ENCODE measurements at regions not wholly inside any gene's neighbourhood (a gene's known extent, or its start where the extent isn't known, plus 50 kb on each side); places are given as distances from the start of the nearest gene placed in this dataset.

DNA sequence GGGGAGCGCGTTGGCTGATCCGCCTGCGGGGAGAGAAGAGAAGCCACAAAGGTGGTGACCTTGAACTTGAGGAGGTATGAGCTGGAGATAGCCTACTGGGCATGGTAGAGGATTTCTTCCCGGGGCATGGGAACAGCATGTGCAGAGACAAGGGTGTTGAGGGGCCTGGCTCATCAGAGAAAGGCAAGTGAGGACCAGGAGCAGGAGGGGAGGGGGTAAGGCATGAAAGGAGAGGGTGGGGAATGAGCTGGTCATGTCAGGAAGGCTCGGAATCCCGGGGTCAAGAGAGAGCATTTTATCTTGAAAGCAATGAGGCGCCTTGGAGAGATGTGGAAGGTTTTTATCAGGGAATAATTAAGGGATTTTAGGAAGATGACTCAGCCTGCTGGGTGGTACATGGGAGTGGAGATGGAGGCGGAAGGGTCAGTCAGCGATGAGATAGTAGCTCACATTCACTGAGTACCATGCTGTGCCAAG lies 121.1 kb downstream of the LHX2 start:
- TF ChIP-seq, protein P1, sequence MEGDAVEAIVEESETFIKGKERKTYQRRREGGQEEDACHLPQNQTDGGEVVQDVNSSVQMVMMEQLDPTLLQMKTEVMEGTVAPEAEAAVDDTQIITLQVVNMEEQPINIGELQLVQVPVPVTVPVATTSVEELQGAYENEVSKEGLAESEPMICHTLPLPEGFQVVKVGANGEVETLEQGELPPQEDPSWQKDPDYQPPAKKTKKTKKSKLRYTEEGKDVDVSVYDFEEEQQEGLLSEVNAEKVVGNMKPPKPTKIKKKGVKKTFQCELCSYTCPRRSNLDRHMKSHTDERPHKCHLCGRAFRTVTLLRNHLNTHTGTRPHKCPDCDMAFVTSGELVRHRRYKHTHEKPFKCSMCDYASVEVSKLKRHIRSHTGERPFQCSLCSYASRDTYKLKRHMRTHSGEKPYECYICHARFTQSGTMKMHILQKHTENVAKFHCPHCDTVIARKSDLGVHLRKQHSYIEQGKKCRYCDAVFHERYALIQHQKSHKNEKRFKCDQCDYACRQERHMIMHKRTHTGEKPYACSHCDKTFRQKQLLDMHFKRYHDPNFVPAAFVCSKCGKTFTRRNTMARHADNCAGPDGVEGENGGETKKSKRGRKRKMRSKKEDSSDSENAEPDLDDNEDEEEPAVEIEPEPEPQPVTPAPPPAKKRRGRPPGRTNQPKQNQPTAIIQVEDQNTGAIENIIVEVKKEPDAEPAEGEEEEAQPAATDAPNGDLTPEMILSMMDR (IDR thresholded peaks at IDR 0.05), result no peak
- intact Hi-C loops (cut with micrococcal nuclease), result no loop called here
- Mint-ChIP-seq H3K27me3 (peaks cover 11% of the 10 kb centered on the region), H3K4me1 (ENCODE audit: low read depth) (no peaks in the 10 kb centered on the region), H3K4me3 (no peak overlapping the region), H3K36me3 (ENCODE audit: low read depth) (no peaks in the 10 kb centered on the region), H3K9me3 (no peaks in the 10 kb centered on the region), H3K27ac (no peak overlapping the region)
- ATAC-seq (no peak), DNase-seq (no peak)
- ChIA-PET CTCF (interaction anchor here (0.6 to 1.3 kb wide), 3 partner anchors 54 to 189 kb away, joined by 3 to 6 read pairs (median 3); no protein-coding TSS in a partner anchor), POLR2A (interaction anchor here (0.5 kb wide), 1 partner anchor 11 kb away, joined by 4 read pairs; no protein-coding TSS in a partner anchor)

DNA sequence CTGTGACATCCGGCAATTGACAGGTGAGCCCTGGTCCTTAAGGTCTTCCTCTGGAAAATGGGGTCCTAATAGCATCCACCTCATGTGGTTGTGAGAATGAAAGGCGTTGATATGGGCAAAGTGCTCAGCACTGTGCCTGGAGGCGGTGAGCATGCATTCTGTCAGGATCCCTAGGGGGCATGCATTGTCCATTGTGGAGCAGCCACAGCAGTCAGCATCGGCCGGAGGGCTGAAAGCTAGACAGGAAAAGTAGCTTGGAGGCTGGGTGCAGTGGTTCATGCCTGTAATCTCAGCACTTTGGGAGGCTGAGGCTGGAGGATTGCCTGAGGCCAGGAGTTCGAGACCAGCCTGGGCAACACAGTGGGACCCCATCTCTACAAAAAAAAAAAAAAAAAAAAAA lies 122.2 kb downstream of the LHX2 start:
- ChIA-PET CTCF (interaction anchor here (1.1 kb wide), 1 partner anchor 160 kb away, joined by 6 read pairs; no protein-coding TSS in a partner anchor), POLR2A (no interaction called here)
- no peaks in the 10 kb centered on the region for H3K4me1 Mint-ChIP-seq (ENCODE audit: low read depth)
- peak; percentile 37 for ATAC-seq
- H3K9me3 Mint-ChIP-seq, result no peaks in the 10 kb centered on the region
- no peak overlapping the region for H3K4me3 Mint-ChIP-seq
- intact Hi-C loops (cut with micrococcal nuclease), result no loop called here
- H3K27ac Mint-ChIP-seq, result no peak overlapping the region
- DNase-seq, result peak; percentile 31
- peaks cover 11% of the 10 kb centered on the region for H3K27me3 Mint-ChIP-seq
- H3K36me3 Mint-ChIP-seq (ENCODE audit: low read depth), result no peaks in the 10 kb centered on the region
- TF ChIP-seq, protein P1 (IDR thresholded peaks at IDR 0.05), result no peak

DNA sequence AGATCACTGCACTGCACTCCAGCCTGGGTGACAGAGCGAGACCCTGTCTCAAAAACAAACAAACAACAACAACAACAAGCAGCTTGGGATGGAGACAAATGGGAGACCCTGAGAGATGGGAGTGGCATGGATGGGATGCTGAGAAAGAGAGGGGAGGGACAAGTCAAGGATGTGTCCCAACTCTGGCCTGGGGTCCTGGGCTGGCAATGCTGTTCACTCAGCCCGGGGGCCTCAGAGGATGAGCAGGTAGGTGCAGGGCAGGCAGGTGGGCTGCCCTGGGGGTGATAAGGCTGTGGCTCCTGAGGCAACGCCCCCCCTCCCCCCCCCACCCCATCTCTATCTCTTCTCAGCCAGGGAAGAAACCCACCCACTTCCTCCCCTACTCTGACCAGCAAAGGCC lies 123.0 kb downstream of the LHX2 start:
- ChIA-PET POLR2A (no interaction called here), CTCF (no interaction called here)
- Mint-ChIP-seq H3K9me3 (no peaks in the 10 kb centered on the region), H3K4me1 (ENCODE audit: low read depth) (no peaks in the 10 kb centered on the region), H3K27me3 (peaks cover 8% of the 10 kb centered on the region), H3K4me3 (no peak overlapping the region), H3K36me3 (ENCODE audit: low read depth) (no peaks in the 10 kb centered on the region), H3K27ac (no peak overlapping the region)
- ATAC-seq (no peak), DNase-seq (no peak)
- TF ChIP-seq, protein P1 (IDR thresholded peaks at IDR 0.05), result no peak
- intact Hi-C loops (cut with micrococcal nuclease), result no loop called here

GRCh38 chr9:124135813-124136365 lies 121.9 kb upstream of the NEK6 start:
- CTCF ChIA-PET, result interaction anchor here (1.5 to 2.4 kb wide), 2 partner anchors 9 to 10 kb away, joined by 3 to 12 read pairs; no protein-coding TSS in a partner anchor
- POLR2A ChIA-PET, result no interaction called here

More at GRCh38 chr9:124135813-124136365, 121.9 kb upstream of the NEK6 start:
- TF ChIP-seq, protein P1 (IDR thresholded peaks at IDR 0.05), result no peak
- Mint-ChIP-seq H3K4me3 (no peak overlapping the region), H3K9me3 (no peaks in the 10 kb centered on the region), H3K4me1 (ENCODE audit: low read depth) (no peaks in the 10 kb centered on the region), H3K27me3 (peaks cover 8% of the 10 kb centered on the region), H3K36me3 (ENCODE audit: low read depth) (no peaks in the 10 kb centered on the region), H3K27ac (no peak overlapping the region)
- DNase-seq, result no peak
- ATAC-seq, result no peak
- intact Hi-C loops (cut with micrococcal nuclease), result no loop called here

All from activated CD8-positive, alpha-beta T cell treated with anti-CD3 and anti-CD28 coated beads for 36 hours (primary cell).